OCI-LY1 (cell line): ENCODE measurements at regions not wholly inside any gene's neighbourhood (a gene's known extent, or its start where the extent isn't known, plus 50 kb on each side); places are given as distances from the start of the nearest gene placed in this dataset.

Source experiments
- H2AFZ ChIP-seq: fragments of 200-600 bp; sonication (generic), shearing (Covaris generic); 2 replicates; pipeline ENCODE4 v1.6.0; 2014; ENCODE audit warnings: antibody characterized with exemption, mild to moderate bottlenecking, low read length
- H3F3A ChIP-seq: fragments of 200-600 bp; sonication (generic), shearing (Covaris generic); 2 replicates; pipeline ENCODE4 v1.6.0; 2014; ENCODE audit warnings: mild to moderate bottlenecking, antibody characterized with exemption, low read length, moderate library complexity; ENCODE audit not compliant: insufficient read depth
- H3K27ac ChIP-seq: fragments of 200-600 bp; sonication (generic); 2 replicates; pipeline ENCODE4 v1.5.1; 2014; ENCODE audit warnings: low read length, mixed run types, mild to moderate bottlenecking, low read depth; ENCODE audit not compliant: poor library complexity, severe bottlenecking
- H3K27me3 ChIP-seq: fragments of 200-600 bp; sonication (generic); 2 replicates; pipeline ENCODE4 v1.6.0; 2014; ENCODE audit warnings: antibody characterized with exemption, mild to moderate bottlenecking, low read length, moderate library complexity; ENCODE audit not compliant: insufficient read depth
- H3K36me3 ChIP-seq: fragments of 200-600 bp; sonication (generic); 2 replicates; pipeline ENCODE4 v1.6.1; 2014; ENCODE audit warnings: mild to moderate bottlenecking, antibody characterized with exemption, low read length, moderate library complexity, mixed read lengths; ENCODE audit not compliant: insufficient read depth
- H3K4me1 ChIP-seq: fragments of 200-600 bp; sonication (generic); 2 replicates; pipeline ENCODE4 v1.5.1; 2014; ENCODE audit warnings: mild to moderate bottlenecking, low read length, moderate library complexity; ENCODE audit not compliant: insufficient read depth, severe bottlenecking
- H3K4me2 ChIP-seq: fragments of 200-600 bp; sonication (generic), shearing (Covaris generic); 2 replicates; pipeline ENCODE4 v1.6.1; 2014; ENCODE audit warnings: low read length
- H3K4me3 ChIP-seq: fragments of 200-600 bp; sonication (generic); 2 replicates; pipeline ENCODE4 v1.5.1; 2014; ENCODE audit warnings: low read length, low read depth, mild to moderate bottlenecking, mixed read lengths; ENCODE audit not compliant: poor library complexity, severe bottlenecking
- H3K79me2 ChIP-seq: fragments of 200-600 bp; shearing (Covaris generic); 2 replicates; pipeline ENCODE4 v1.6.1; 2016; ENCODE audit warnings: mixed run types, low read length, mixed read lengths; ENCODE audit not compliant: insufficient read depth
- H3K9ac ChIP-seq: fragments of 200-600 bp; sonication (generic), shearing (Covaris generic); 2 replicates; pipeline ENCODE4 v1.6.1; 2014; ENCODE audit warnings: mild to moderate bottlenecking, low read length, mixed read lengths
- H3K9me2 ChIP-seq: fragments of 200-600 bp; sonication (generic), shearing (Covaris generic); 2 replicates; pipeline ENCODE4 v1.6.1; 2014; ENCODE audit warnings: low read depth, mild to moderate bottlenecking, low read length, mixed read lengths
- H3K9me3 ChIP-seq: fragments of 200-600 bp; shearing (Covaris generic); 2 replicates; pipeline ENCODE4 v1.6.1; 2014; ENCODE audit warnings: low read length, mixed read lengths
- H4K20me1 ChIP-seq: fragments of 200-600 bp; sonication (generic), shearing (Covaris generic); 2 replicates; pipeline ENCODE4 v1.6.0; 2016; ENCODE audit warnings: mild to moderate bottlenecking, low read length; ENCODE audit not compliant: insufficient read depth
- CTCF ChIP-seq: fragments of 200-600 bp; sonication (generic), shearing (Covaris generic); IDR thresholded peaks from 2 replicates; pipeline ENCODE4 v1.5.1; 2017; ENCODE audit warnings: mild to moderate bottlenecking, antibody characterized with exemption, low read length, moderate library complexity, mixed read lengths
- EZH2 ChIP-seq: fragments of 200-600 bp; sonication (generic), shearing (Covaris generic); IDR thresholded peaks from 2 replicates; pipeline ENCODE4 v1.8.0; 2017; ENCODE audit warnings: borderline replicate concordance, mixed run types, mild to moderate bottlenecking, antibody characterized with exemption, low read length, moderate library complexity, mixed read lengths

- H3K9ac ChIP-seq, result no peak overlapping the region
- no peaks in the 10 kb centered on the region for H3F3A ChIP-seq
- no peak for TF ChIP-seq EZH2
- TF ChIP-seq CTCF, result no peak
- H4K20me1 ChIP-seq, result no peaks in the 10 kb centered on the region
- H3K4me1 ChIP-seq, result no peaks in the 10 kb centered on the region
- H3K9me3 ChIP-seq, result no peaks in the 10 kb centered on the region
- no peaks in the 10 kb centered on the region for H3K36me3 ChIP-seq
- no peaks in the 10 kb centered on the region for H3K27me3 ChIP-seq
- no peaks in the 10 kb centered on the region for H3K79me2 ChIP-seq
- H3K27ac ChIP-seq, result no peak overlapping the region
- H3K4me2 ChIP-seq, result no peak overlapping the region
- H3K9me2 ChIP-seq, result no peaks in the 10 kb centered on the region
- H2AFZ ChIP-seq, result no peak overlapping the region
- no peak overlapping the region for H3K4me3 ChIP-seq
Observed at GRCh38 chr3:102570511-102570910, 135.7 kb downstream of the ZPLD1 start.

- no peaks in the 10 kb centered on the region for H3K36me3 ChIP-seq
- TF ChIP-seq EZH2, result no peak
- no peak for TF ChIP-seq CTCF
- no peaks in the 10 kb centered on the region for H3K9me2 ChIP-seq
- H3K27me3 ChIP-seq, result no peaks in the 10 kb centered on the region
- H3K4me3 ChIP-seq, result no peak overlapping the region
- H3F3A ChIP-seq, result no peaks in the 10 kb centered on the region
- no peaks in the 10 kb centered on the region for H3K9me3 ChIP-seq
- H3K79me2 ChIP-seq, result no peaks in the 10 kb centered on the region
- no peak overlapping the region for H3K4me2 ChIP-seq
- no peak overlapping the region for H2AFZ ChIP-seq
- H3K9ac ChIP-seq, result no peak overlapping the region
- H3K27ac ChIP-seq, result no peak overlapping the region
- H3K4me1 ChIP-seq, result no peaks in the 10 kb centered on the region
- H4K20me1 ChIP-seq, result no peaks in the 10 kb centered on the region
Observed at GRCh38 chr3:102571006-102571405, 136.2 kb downstream of the ZPLD1 start.

- no peaks in the 10 kb centered on the region for H3K9me3 ChIP-seq
- no peaks in the 10 kb centered on the region for H3K4me1 ChIP-seq
- H3K4me2 ChIP-seq, result no peak overlapping the region
- no peak overlapping the region for H3K9ac ChIP-seq
- no peak overlapping the region for H3K27ac ChIP-seq
- no peak overlapping the region for H3K4me3 ChIP-seq
- no peaks in the 10 kb centered on the region for H3K36me3 ChIP-seq
- no peaks in the 10 kb centered on the region for H3K27me3 ChIP-seq
- no peaks in the 10 kb centered on the region for H4K20me1 ChIP-seq
- H3F3A ChIP-seq, result no peaks in the 10 kb centered on the region
- H3K79me2 ChIP-seq, result no peaks in the 10 kb centered on the region
- H2AFZ ChIP-seq, result no peak overlapping the region
- TF ChIP-seq EZH2, result no peak
- TF ChIP-seq CTCF, result no peak
- H3K9me2 ChIP-seq, result no peaks in the 10 kb centered on the region
Observed at GRCh38 chr3:102571720-102572384, 137.0 kb downstream of the ZPLD1 start.
